OCI-LY7 (cell line): ENCODE measurements at regions not wholly inside any gene's neighbourhood (a gene's known extent, or its start where the extent isn't known, plus 50 kb on each side); places are given as distances from the start of the nearest gene placed in this dataset.

ENCODE experiments used
- CTCF ChIP-seq: fragments of 200-600 bp; sonication (generic); conservative IDR thresholded peaks from 2 replicates; pipeline ENCODE4 v1.5.1; 2014; ENCODE audit warnings: mild to moderate bottlenecking, antibody characterized with exemption, low read length, moderate library complexity, mixed read lengths
- EZH2phosphoT487 ChIP-seq: fragments of 200-600 bp; sonication (generic); IDR thresholded peaks from 2 replicates; pipeline ENCODE4 v1.6.1; 2018; ENCODE audit warnings: low read depth, borderline replicate concordance, mild to moderate bottlenecking, mixed run types, antibody characterized with exemption, low read length, moderate library complexity, mixed read lengths

- TF ChIP-seq EZH2phosphoT487 (no peak), CTCF (no peak)
These were observed 141.4 kb downstream of the LSMEM1 start for GRCh38 chr7:112622159-112622715.
